Cardiac fibroblast (primary cell): ENCODE measurements at regions not wholly inside any gene's neighbourhood (a gene's known extent, or its start where the extent isn't known, plus 50 kb on each side); places are given as distances from the start of the nearest gene placed in this dataset.

ENCODE experiments used
- DNase-seq, 2 donors: peaks; one replicate each; pipeline versions ENCODE4 v3.0.0 to v3.0.0-alpha.2; 2010; ENCODE audit warnings: low read depth in 2 of 2
- H3K4me3 ChIP-seq, 2 donors: replicated peaks in 1 of 2; 1 replicate in 1 of 2; 2 replicates in 1 of 2; pipeline ENCODE4 v1.5.1; 2011; ENCODE audit warnings: low read depth in 2 of 2, low read length in 2 of 2, mild to moderate bottlenecking in 2 of 2, moderate library complexity in 1 of 2
- CTCF ChIP-seq: IDR thresholded peaks from one replicate; pipeline ENCODE4 v1.5.1; 2011; ENCODE audit warnings: low read depth, mild to moderate bottlenecking, low read length, inconsistent platforms

GRCh38 chr1:36731226-36732014 lies 248.7 kb upstream of the CSF3R start:
- no peak for TF ChIP-seq CTCF
- DNase-seq = no peak
- H3K4me3 ChIP-seq = no peak overlapping the region

GRCh38 chr1:36730599-36730998 lies 247.9 kb upstream of the CSF3R start:
- H3K4me3 ChIP-seq = no peak overlapping the region
- TF ChIP-seq CTCF = no peak
- no peak for DNase-seq

- TF ChIP-seq CTCF = no peak
- no peak for DNase-seq
- no peak overlapping the region for H3K4me3 ChIP-seq
Observed at GRCh38 chr1:36729716-36730510, 247.2 kb upstream of the CSF3R start.

- DNase-seq = no peak
- TF ChIP-seq CTCF = no peak
- no peak overlapping the region for H3K4me3 ChIP-seq
Observed at GRCh38 chr1:36729289-36729688, 246.6 kb upstream of the CSF3R start.

- H3K4me3 ChIP-seq = no peak overlapping the region
- DNase-seq = no peak
- no peak for TF ChIP-seq CTCF
Observed at GRCh38 chr1:36728846-36729245, 246.1 kb upstream of the CSF3R start.

GRCh38 chr1:36728051-36728450 lies 245.3 kb upstream of the CSF3R start:
- H3K4me3 ChIP-seq = no peak overlapping the region
- DNase-seq = no peak
- TF ChIP-seq CTCF = no peak
